ENCODE measurements at regions not wholly inside any gene's neighbourhood (a gene's known extent, or its start where the extent isn't known, plus 50 kb on each side); places are given as distances from the start of the nearest gene placed in this dataset.

DNA sequence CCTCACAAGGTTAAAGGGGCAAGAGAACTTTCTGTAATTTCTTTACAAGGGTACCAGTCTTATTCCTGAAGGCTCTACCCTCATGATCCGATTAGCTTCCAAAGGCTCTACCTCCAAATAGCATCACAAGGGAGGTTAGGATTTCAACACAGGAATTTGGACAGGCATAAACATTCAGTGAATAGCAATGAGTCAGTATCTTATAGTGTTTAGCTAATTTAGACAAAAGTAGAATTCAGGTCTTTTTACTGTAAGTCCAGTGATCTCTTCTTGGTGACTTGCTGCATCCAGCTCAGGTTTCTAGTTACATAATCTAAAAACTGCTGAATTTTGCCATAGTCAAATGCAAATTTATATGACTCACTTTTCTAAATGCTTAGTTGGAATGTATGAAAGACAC lies 1995.6 kb upstream of the RAG2 start:
- ChIA-PET CTCF (no interaction called here), RAD21 (ENCODE audit: unreplicated experiment) (no interaction called here), SMC1A (ENCODE audit: uncharacterized antibody, unreplicated experiment) (interaction anchor here (0.5 to 1.2 kb wide), 2 partner anchors 11 to 229 kb away, joined by 3 read pairs; no protein-coding TSS in a partner anchor), POLR2A (no interaction called here)
- FAIRE-seq (no peak), ATAC-seq (no peak), DNase-seq (ENCODE audit: low read depth, low spot score) (no peak)
- BruUV-seq (replicated peaks), result no TSS peak
- no peak for TF ChIP-seq CEBPB (IDR thresholded peaks at IDR 0.05; ENCODE audit: borderline replicate concordance in 1 of 2, low read depth in 2 of 2, low read length in 2 of 2)
- no peak for TF ChIP-seq SREBF1 (IDR thresholded peaks at IDR 0.05; ENCODE audit: low read length)
- TF ChIP-seq EGR1 (IDR thresholded peaks at IDR 0.05; ENCODE audit: borderline replicate concordance in 1 of 2, low read depth in 2 of 2, low read length in 2 of 2), result no peak
- no peak for TF ChIP-seq POLR2A (IDR thresholded peaks at IDR 0.05; ENCODE audit: low read depth, low read length)
- TF ChIP-seq, protein P1, sequence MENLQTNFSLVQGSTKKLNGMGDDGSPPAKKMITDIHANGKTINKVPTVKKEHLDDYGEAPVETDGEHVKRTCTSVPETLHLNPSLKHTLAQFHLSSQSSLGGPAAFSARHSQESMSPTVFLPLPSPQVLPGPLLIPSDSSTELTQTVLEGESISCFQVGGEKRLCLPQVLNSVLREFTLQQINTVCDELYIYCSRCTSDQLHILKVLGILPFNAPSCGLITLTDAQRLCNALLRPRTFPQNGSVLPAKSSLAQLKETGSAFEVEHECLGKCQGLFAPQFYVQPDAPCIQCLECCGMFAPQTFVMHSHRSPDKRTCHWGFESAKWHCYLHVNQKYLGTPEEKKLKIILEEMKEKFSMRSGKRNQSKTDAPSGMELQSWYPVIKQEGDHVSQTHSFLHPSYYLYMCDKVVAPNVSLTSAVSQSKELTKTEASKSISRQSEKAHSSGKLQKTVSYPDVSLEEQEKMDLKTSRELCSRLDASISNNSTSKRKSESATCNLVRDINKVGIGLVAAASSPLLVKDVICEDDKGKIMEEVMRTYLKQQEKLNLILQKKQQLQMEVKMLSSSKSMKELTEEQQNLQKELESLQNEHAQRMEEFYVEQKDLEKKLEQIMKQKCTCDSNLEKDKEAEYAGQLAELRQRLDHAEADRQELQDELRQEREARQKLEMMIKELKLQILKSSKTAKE (IDR thresholded peaks at IDR 0.05; ENCODE audit: low read depth, poor library complexity, severe bottlenecking), result no peak
- TF ChIP-seq KAT2A (conservative IDR thresholded peaks at IDR 0.05; ENCODE audit: control insufficient read depth, low read depth, low read length), result no peak
- no peak for TF ChIP-seq SMAD1 (IDR thresholded peaks at IDR 0.05; ENCODE audit: low read depth, partially characterized antibody)
- TF ChIP-seq MEF2B (IDR thresholded peaks at IDR 0.05; ENCODE audit: partially characterized antibody, poor library complexity, severe bottlenecking), result no peak
- TF ChIP-seq SMARCA5 (IDR thresholded peaks at IDR 0.05), result no peak
- TF ChIP-seq ZNF274 (IDR thresholded peaks at IDR 0.05; ENCODE audit: insufficient read depth, insufficient read length), result no peak
- no peak for TF ChIP-seq MTA3 (IDR thresholded peaks at IDR 0.05; ENCODE audit: borderline replicate concordance, low read length)
- no peak for TF ChIP-seq TBL1XR1 (IDR thresholded peaks at IDR 0.05; ENCODE audit: low read depth, low read length)
- no peak for TF ChIP-seq ZNF592 (IDR thresholded peaks at IDR 0.05)
- no peak for TF ChIP-seq ATF7 (IDR thresholded peaks at IDR 0.05; ENCODE audit: low read depth)
- TF ChIP-seq GATAD2B (conservative IDR thresholded peaks at IDR 0.05; ENCODE audit: low read depth), result no peak
- TF ChIP-seq YY1 (IDR thresholded peaks at IDR 0.05; ENCODE audit: low read depth, low read length), result no peak
- no peak for TF ChIP-seq YBX1 (IDR thresholded peaks at IDR 0.05)
- no peak for TF ChIP-seq SRF (IDR thresholded peaks at IDR 0.05; ENCODE audit: low read depth in 2 of 2, low read length in 2 of 2)
- no peak for TF ChIP-seq ZNF384 (IDR thresholded peaks at IDR 0.05; ENCODE audit: borderline replicate concordance, low read depth, low read length)
- no peak for TF ChIP-seq BRCA1 (IDR thresholded peaks at IDR 0.05; ENCODE audit: low read depth, low read length)
- no peaks in the 10 kb centered on the region for H3K36me3 ChIP-seq (ENCODE audit: control insufficient read depth in 2 of 2, insufficient read depth in 2 of 2, low read length in 1 of 2)
- H3K4me2 ChIP-seq (ENCODE audit: control insufficient read depth, insufficient read depth), result no peak overlapping the region
- no peak overlapping the region for H3K4me3 ChIP-seq
- H3K9ac ChIP-seq (ENCODE audit: control insufficient read depth, insufficient read depth, low read length), result no peak overlapping the region
- in situ Hi-C loops (cut with MboI), result no loop called here
- no peaks in the 10 kb centered on the region for H3K9me3 ChIP-seq (replicated peaks; ENCODE audit: control insufficient read depth, insufficient read depth, low read length)
- H3K79me2 ChIP-seq (ENCODE audit: control insufficient read depth, insufficient read depth, low read length), result no peaks in the 10 kb centered on the region
- WGBS (ENCODE audit: insufficient coverage, insufficient replicate concordance, low lambda C conversion rate, missing lambda C conversion rate), result 48% methylated on average over 1 of the region's 1 CpG
- H3K27ac ChIP-seq (ENCODE audit: control insufficient read depth, insufficient read depth), result no peak overlapping the region
- no peak overlapping the region for H2AFZ ChIP-seq (ENCODE audit: control insufficient read depth, low read depth, low read length)
- no peaks in the 10 kb centered on the region for H3K4me1 ChIP-seq (ENCODE audit: control insufficient read depth, insufficient read depth, low read length)
- intact Hi-C loops (cut with micrococcal nuclease; ENCODE audit: unreplicated experiment), result no loop called here
- no peaks in the 10 kb centered on the region for H3K27me3 ChIP-seq (replicated peaks in 1 of 2; ENCODE audit: control insufficient read depth in 2 of 2, insufficient read depth in 2 of 2, low read length in 1 of 2)
- no peaks in the 10 kb centered on the region for H4K20me1 ChIP-seq (ENCODE audit: control insufficient read depth, insufficient read depth)

All from GM12878 (cell line).